ENCODE measurements at regions not wholly inside any gene's neighbourhood (a gene's known extent, or its start where the extent isn't known, plus 50 kb on each side); places are given as distances from the start of the nearest gene placed in this dataset.

- H3K27me3 ChIP-seq (ENCODE audit: insufficient read depth, low read length): no peaks in the 10 kb centered on the region
- CTCF ChIA-PET (ENCODE audit: partially characterized antibody): no interaction called here
- no peaks in the 10 kb centered on the region for H3K36me3 Mint-ChIP-seq
- no peak overlapping the region for H3K4me3 Mint-ChIP-seq
- H3K36me3 ChIP-seq (ENCODE audit: insufficient read depth, low read length): no peaks in the 10 kb centered on the region
- no peaks in the 10 kb centered on the region for H3K4me1 Mint-ChIP-seq
- DNase-seq: no peak
- no peak overlapping the region for H3K4me3 ChIP-seq (ENCODE audit: low read length in 2 of 2)
- intact Hi-C loops (cut with micrococcal nuclease): no loop called here
- no peaks in the 10 kb centered on the region for H3K4me1 ChIP-seq (ENCODE audit: insufficient read depth, low read length)
- H3K27ac Mint-ChIP-seq: no peak overlapping the region
- no peaks in the 10 kb centered on the region for H3K27me3 Mint-ChIP-seq
- H3K9me3 ChIP-seq (ENCODE audit: control insufficient read depth in 1 of 2, low read length in 2 of 2): no peaks in the 10 kb centered on the region
- no peak overlapping the region for H3K27ac ChIP-seq (ENCODE audit: low read depth, low read length)
- POLR2A ChIA-PET (ENCODE audit: partially characterized antibody): no interaction called here
- H3K9me3 Mint-ChIP-seq: peaks cover 2 to 41% (median 13%) of the 10 kb centered on the region in 8 donors
Measured at GRCh38 chr7:69467826-69468225, 130.4 kb upstream of the AUTS2 start.

GRCh38 chr7:69476416-69476815 lies 121.9 kb upstream of the AUTS2 start:
- no peak for DNase-seq
- H3K9me3 Mint-ChIP-seq: peaks cover 0 to 11% (median 2%) of the 10 kb centered on the region in 8 donors
- POLR2A ChIA-PET (ENCODE audit: partially characterized antibody): no interaction called here
- no peaks in the 10 kb centered on the region for H3K27me3 ChIP-seq (ENCODE audit: insufficient read depth, low read length)
- no peaks in the 10 kb centered on the region for H3K36me3 ChIP-seq (ENCODE audit: insufficient read depth, low read length)
- no peaks in the 10 kb centered on the region for H3K4me1 Mint-ChIP-seq
- intact Hi-C loops (cut with micrococcal nuclease): no loop called here
- no peak overlapping the region for H3K27ac Mint-ChIP-seq
- no peak overlapping the region for H3K4me3 ChIP-seq (ENCODE audit: low read length in 2 of 2)
- H3K27ac ChIP-seq (ENCODE audit: low read depth, low read length): no peak overlapping the region
- CTCF ChIA-PET (ENCODE audit: partially characterized antibody): no interaction called here
- H3K36me3 Mint-ChIP-seq: no peaks in the 10 kb centered on the region
- H3K9me3 ChIP-seq (ENCODE audit: control insufficient read depth in 1 of 2, low read length in 2 of 2): no peaks in the 10 kb centered on the region
- no peaks in the 10 kb centered on the region for H3K4me1 ChIP-seq (ENCODE audit: insufficient read depth, low read length)
- H3K4me3 Mint-ChIP-seq: no peak overlapping the region
- H3K27me3 Mint-ChIP-seq: no peaks in the 10 kb centered on the region

- H3K4me1 Mint-ChIP-seq: no peaks in the 10 kb centered on the region
- Histone ChIP-seq H3K27me3 (ENCODE audit: insufficient read depth, low read length) (no peaks in the 10 kb centered on the region), H3K27ac (ENCODE audit: low read depth, low read length) (no peak overlapping the region), H3K9me3 (ENCODE audit: control insufficient read depth in 1 of 2, low read length in 2 of 2) (no peaks in the 10 kb centered on the region), H3K36me3 (ENCODE audit: insufficient read depth, low read length) (no peaks in the 10 kb centered on the region), H3K4me3 (ENCODE audit: low read length in 2 of 2) (no peak overlapping the region), H3K4me1 (ENCODE audit: insufficient read depth, low read length) (no peaks in the 10 kb centered on the region)
- CTCF ChIA-PET (ENCODE audit: partially characterized antibody): no interaction called here
- H3K27ac Mint-ChIP-seq: no peak overlapping the region
- no peaks in the 10 kb centered on the region for H3K27me3 Mint-ChIP-seq
- H3K4me3 Mint-ChIP-seq: no peak overlapping the region
- DNase-seq: no peak
- peaks cover 0 to 8% (median 2%) of the 10 kb centered on the region in 8 donors for H3K9me3 Mint-ChIP-seq
- POLR2A ChIA-PET (ENCODE audit: partially characterized antibody): no interaction called here
- intact Hi-C loops (cut with micrococcal nuclease): no loop called here
- H3K36me3 Mint-ChIP-seq: no peaks in the 10 kb centered on the region
Measured at GRCh38 chr7:69482676-69483075, 115.6 kb upstream of the AUTS2 start.

GRCh38 chr7:69489533-69489932 lies 108.7 kb upstream of the AUTS2 start:
- Histone ChIP-seq H3K27ac (ENCODE audit: low read depth, low read length) (no peak overlapping the region), H3K4me1 (ENCODE audit: insufficient read depth, low read length) (no peaks in the 10 kb centered on the region), H3K36me3 (ENCODE audit: insufficient read depth, low read length) (no peaks in the 10 kb centered on the region), H3K27me3 (ENCODE audit: insufficient read depth, low read length) (no peaks in the 10 kb centered on the region), H3K4me3 (ENCODE audit: low read length in 2 of 2) (no peak overlapping the region), H3K9me3 (ENCODE audit: control insufficient read depth in 1 of 2, low read length in 2 of 2) (no peaks in the 10 kb centered on the region)
- ChIA-PET CTCF (ENCODE audit: partially characterized antibody) (no interaction called here), POLR2A (ENCODE audit: partially characterized antibody) (no interaction called here)
- no peaks in the 10 kb centered on the region for H3K36me3 Mint-ChIP-seq
- peaks cover 2 to 3% of the 10 kb centered on the region in 2 donors for H3K27me3 Mint-ChIP-seq
- DNase-seq: no peak
- intact Hi-C loops (cut with micrococcal nuclease): no loop called here
- no peak overlapping the region for H3K4me3 Mint-ChIP-seq
- H3K9me3 Mint-ChIP-seq: peaks cover 0 to 8% (median 0%) of the 10 kb centered on the region in 8 donors
- no peak overlapping the region for H3K27ac Mint-ChIP-seq
- H3K4me1 Mint-ChIP-seq: no peaks in the 10 kb centered on the region

- Mint-ChIP-seq H3K27ac (no peak overlapping the region), H3K4me3 (no peak overlapping the region), H3K4me1 (no peaks in the 10 kb centered on the region), H3K9me3 (peaks cover 0 to 22% (median 10%) of the 10 kb centered on the region in 8 donors), H3K36me3 (no peaks in the 10 kb centered on the region), H3K27me3 (no peaks in the 10 kb centered on the region)
- Histone ChIP-seq H3K27ac (ENCODE audit: low read depth, low read length) (no peak overlapping the region), H3K9me3 (ENCODE audit: control insufficient read depth in 1 of 2, low read length in 2 of 2) (no peaks in the 10 kb centered on the region), H3K36me3 (ENCODE audit: insufficient read depth, low read length) (no peaks in the 10 kb centered on the region), H3K4me3 (ENCODE audit: low read length in 2 of 2) (no peak overlapping the region), H3K4me1 (ENCODE audit: insufficient read depth, low read length) (no peaks in the 10 kb centered on the region), H3K27me3 (ENCODE audit: insufficient read depth, low read length) (no peaks in the 10 kb centered on the region)
- no peak for DNase-seq
- ChIA-PET CTCF (ENCODE audit: partially characterized antibody) (no interaction called here), POLR2A (ENCODE audit: partially characterized antibody) (no interaction called here)
- intact Hi-C loops (cut with micrococcal nuclease): no loop called here
Measured at GRCh38 chr7:69498671-69499070, 99.6 kb upstream of the AUTS2 start.

- Mint-ChIP-seq H3K4me1 (no peaks in the 10 kb centered on the region), H3K27ac (no peak overlapping the region), H3K36me3 (no peaks in the 10 kb centered on the region), H3K4me3 (no peak overlapping the region), H3K27me3 (no peaks in the 10 kb centered on the region), H3K9me3 (peaks cover 0 to 22% (median 8%) of the 10 kb centered on the region in 8 donors)
- no peak for DNase-seq
- no peaks in the 10 kb centered on the region for H3K27me3 ChIP-seq (ENCODE audit: insufficient read depth, low read length)
- H3K4me3 ChIP-seq (ENCODE audit: low read length in 2 of 2): no peak overlapping the region
- CTCF ChIA-PET (ENCODE audit: partially characterized antibody): no interaction called here
- H3K27ac ChIP-seq (ENCODE audit: low read depth, low read length): no peak overlapping the region
- H3K4me1 ChIP-seq (ENCODE audit: insufficient read depth, low read length): no peaks in the 10 kb centered on the region
- intact Hi-C loops (cut with micrococcal nuclease): no loop called here
- no peaks in the 10 kb centered on the region for H3K36me3 ChIP-seq (ENCODE audit: insufficient read depth, low read length)
- POLR2A ChIA-PET (ENCODE audit: partially characterized antibody): no interaction called here
- no peaks in the 10 kb centered on the region for H3K9me3 ChIP-seq (ENCODE audit: control insufficient read depth in 1 of 2, low read length in 2 of 2)
Measured at GRCh38 chr7:69502358-69502757, 95.9 kb upstream of the AUTS2 start.

- no peak overlapping the region for H3K4me3 ChIP-seq (ENCODE audit: low read length in 2 of 2)
- H3K27me3 ChIP-seq (ENCODE audit: insufficient read depth, low read length): no peaks in the 10 kb centered on the region
- no peak overlapping the region for H3K27ac Mint-ChIP-seq
- H3K36me3 ChIP-seq (ENCODE audit: insufficient read depth, low read length): no peaks in the 10 kb centered on the region
- ChIA-PET CTCF (ENCODE audit: partially characterized antibody) (no interaction called here), POLR2A (ENCODE audit: partially characterized antibody) (no interaction called here)
- no peak overlapping the region for H3K27ac ChIP-seq (ENCODE audit: low read depth, low read length)
- H3K4me3 Mint-ChIP-seq: peak overlapping the region in 1 of 8 donors; percentile 0
- no peaks in the 10 kb centered on the region for H3K27me3 Mint-ChIP-seq
- no peaks in the 10 kb centered on the region for H3K4me1 ChIP-seq (ENCODE audit: insufficient read depth, low read length)
- intact Hi-C loops (cut with micrococcal nuclease): no loop called here
- no peaks in the 10 kb centered on the region for H3K36me3 Mint-ChIP-seq
- DNase-seq: no peak
- peaks cover 0 to 7% (median 3%) of the 10 kb centered on the region in 8 donors for H3K9me3 Mint-ChIP-seq
- no peaks in the 10 kb centered on the region for H3K9me3 ChIP-seq (ENCODE audit: control insufficient read depth in 1 of 2, low read length in 2 of 2)
- no peaks in the 10 kb centered on the region for H3K4me1 Mint-ChIP-seq
Measured at GRCh38 chr7:69504733-69505420, 93.4 kb upstream of the AUTS2 start.

- Histone ChIP-seq H3K4me3 (ENCODE audit: low read length in 2 of 2) (no peak overlapping the region), H3K9me3 (ENCODE audit: control insufficient read depth in 1 of 2, low read length in 2 of 2) (no peaks in the 10 kb centered on the region), H3K27ac (ENCODE audit: low read depth, low read length) (no peak overlapping the region), H3K27me3 (ENCODE audit: insufficient read depth, low read length) (no peaks in the 10 kb centered on the region), H3K4me1 (ENCODE audit: insufficient read depth, low read length) (no peaks in the 10 kb centered on the region), H3K36me3 (ENCODE audit: insufficient read depth, low read length) (no peaks in the 10 kb centered on the region)
- POLR2A ChIA-PET (ENCODE audit: partially characterized antibody): no interaction called here
- peaks cover 0 to 8% (median 3%) of the 10 kb centered on the region in 8 donors for H3K9me3 Mint-ChIP-seq
- no peaks in the 10 kb centered on the region for H3K36me3 Mint-ChIP-seq
- no peak overlapping the region for H3K4me3 Mint-ChIP-seq
- H3K27ac Mint-ChIP-seq: no peak overlapping the region
- no peaks in the 10 kb centered on the region for H3K27me3 Mint-ChIP-seq
- intact Hi-C loops (cut with micrococcal nuclease): no loop called here
- CTCF ChIA-PET (ENCODE audit: partially characterized antibody): interaction anchor here (0.6 kb wide), 1 partner anchor 40 kb away, joined by 3 read pairs; no protein-coding TSS in a partner anchor
- H3K4me1 Mint-ChIP-seq: no peaks in the 10 kb centered on the region
- no peak for DNase-seq
Measured at GRCh38 chr7:69508736-69509135, 89.5 kb upstream of the AUTS2 start.
